Lung (tissue), 11 donors: ENCODE measurements at regions not wholly inside any gene's neighbourhood (a gene's known extent, or its start where the extent isn't known, plus 50 kb on each side); places are given as distances from the start of the nearest gene placed in this dataset.
"Not testable (repeated sequence)": the region's sequence is repeated elsewhere in the genome, so short reads cannot be mapped to it uniquely, and the experiment has no call there.

Source experiments
- ATAC-seq: fragments of 200-7000 bp; cut with Tn5 transposase; one replicate; pipeline ENCODE4 v1.9.1; 2020; ENCODE audit warnings: moderate number of reproducible peaks; ENCODE audit not compliant: insufficient read depth, low FRiP score
- DNase-seq, 3 donors: peaks; one replicate each; pipeline ENCODE4 v3.0.0-alpha.2; 2013 to 2017
- H3K27ac ChIP-seq, 2 donors: one replicate each; pipeline ENCODE4 v1.5.1; 2013; ENCODE audit warnings: mild to moderate bottlenecking in 2 of 2, moderate library complexity in 2 of 2, control low read depth in 1 of 2, inconsistent platforms in 1 of 2, low read depth in 1 of 2, low read length in 1 of 2
- H3K27me3 ChIP-seq, 3 donors: one replicate each; pipeline ENCODE4 v1.5.1; 2013; ENCODE audit warnings: low read length in 2 of 3; ENCODE audit not compliant: control insufficient read depth in 3 of 3, insufficient read depth in 3 of 3
- H3K36me3 ChIP-seq, 4 donors: one replicate each; pipeline ENCODE4 v1.5.1; 2013; ENCODE audit warnings: low read length in 4 of 4, mild to moderate bottlenecking in 1 of 4, moderate library complexity in 1 of 4; ENCODE audit not compliant: control insufficient read depth in 4 of 4, insufficient read depth in 4 of 4
- H3K4me1 ChIP-seq, 5 donors: one replicate each; pipeline ENCODE4 v1.5.1; 2013; ENCODE audit warnings: low read length in 5 of 5, mild to moderate bottlenecking in 2 of 5, moderate library complexity in 1 of 5; ENCODE audit not compliant: control insufficient read depth in 5 of 5, insufficient read depth in 5 of 5
- H3K4me3 ChIP-seq: one replicate; pipeline ENCODE4 v1.5.1; 2013; ENCODE audit warnings: mild to moderate bottlenecking, control low read depth, moderate library complexity
- H3K9ac ChIP-seq, 2 donors: one replicate each; pipeline ENCODE4 v1.5.1; 2013; ENCODE audit warnings: low read length in 2 of 2, control low read depth in 1 of 2; ENCODE audit not compliant: insufficient read depth in 1 of 2
- H3K9me3 ChIP-seq, 4 donors: one replicate each; pipeline ENCODE4 v1.5.1; 2013; ENCODE audit warnings: low read length in 3 of 4, mild to moderate bottlenecking in 1 of 4, moderate library complexity in 1 of 4; ENCODE audit not compliant: control insufficient read depth in 4 of 4, insufficient read depth in 3 of 4
- WGBS, 2 donors: extraction: QIAGEN DNeasy Blood & Tissue Kit; methylation state at CpG; one replicate each; pipeline ENCODE4 v1.1.7; 2013; 5-methylcytosine and 5-hydroxymethylcytosine counted together
- TF ChIP-seq, protein P1 (sequence below): IDR thresholded peaks from 2 replicates; pipeline ENCODE4 v1.5.1; 2012; ENCODE audit warnings: mild to moderate bottlenecking; ENCODE audit errors: control extremely low read depth, extremely low read depth
- donor health status: control.
- donor health status: control.
- donor health status: Bipolar disorder and iron deficiency.
- donor health status: healthy.
- donor health status: DM: yes; HTN: yes; CAD: no.

DNA sequence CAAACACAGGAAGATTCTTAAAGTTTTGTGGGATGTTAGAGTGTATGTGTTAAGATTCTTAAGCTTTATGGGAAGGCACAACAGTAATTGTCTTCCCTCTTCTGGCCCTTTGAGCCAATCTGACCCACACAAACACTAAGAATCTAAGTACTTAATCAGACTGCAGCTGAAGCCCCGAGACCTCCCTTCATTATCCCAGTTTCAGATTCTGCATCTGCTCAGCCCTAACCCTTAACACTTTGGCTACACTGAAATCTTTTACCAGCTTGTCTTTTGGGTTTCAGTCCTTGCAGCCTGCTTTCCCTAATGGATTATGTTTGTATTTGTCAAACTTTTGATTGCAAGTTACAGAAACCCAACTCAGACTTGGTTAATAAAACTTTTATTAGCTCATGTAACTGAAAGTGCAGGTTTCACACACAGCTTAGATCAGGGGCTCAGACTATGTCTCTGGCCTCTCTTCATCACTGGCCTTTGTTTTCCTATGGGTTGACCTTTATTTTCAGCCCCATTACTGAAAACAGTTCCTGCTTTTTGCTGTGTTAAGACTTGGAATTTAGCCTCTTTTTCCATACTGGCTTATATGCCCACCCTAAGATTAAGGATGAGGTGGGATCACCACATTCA lies 71.5 kb downstream of the COX7C start:
- TF ChIP-seq, protein P1, sequence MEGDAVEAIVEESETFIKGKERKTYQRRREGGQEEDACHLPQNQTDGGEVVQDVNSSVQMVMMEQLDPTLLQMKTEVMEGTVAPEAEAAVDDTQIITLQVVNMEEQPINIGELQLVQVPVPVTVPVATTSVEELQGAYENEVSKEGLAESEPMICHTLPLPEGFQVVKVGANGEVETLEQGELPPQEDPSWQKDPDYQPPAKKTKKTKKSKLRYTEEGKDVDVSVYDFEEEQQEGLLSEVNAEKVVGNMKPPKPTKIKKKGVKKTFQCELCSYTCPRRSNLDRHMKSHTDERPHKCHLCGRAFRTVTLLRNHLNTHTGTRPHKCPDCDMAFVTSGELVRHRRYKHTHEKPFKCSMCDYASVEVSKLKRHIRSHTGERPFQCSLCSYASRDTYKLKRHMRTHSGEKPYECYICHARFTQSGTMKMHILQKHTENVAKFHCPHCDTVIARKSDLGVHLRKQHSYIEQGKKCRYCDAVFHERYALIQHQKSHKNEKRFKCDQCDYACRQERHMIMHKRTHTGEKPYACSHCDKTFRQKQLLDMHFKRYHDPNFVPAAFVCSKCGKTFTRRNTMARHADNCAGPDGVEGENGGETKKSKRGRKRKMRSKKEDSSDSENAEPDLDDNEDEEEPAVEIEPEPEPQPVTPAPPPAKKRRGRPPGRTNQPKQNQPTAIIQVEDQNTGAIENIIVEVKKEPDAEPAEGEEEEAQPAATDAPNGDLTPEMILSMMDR = no peak
- no peaks in the 10 kb centered on the region for H3K4me1 ChIP-seq
- no peaks in the 10 kb centered on the region for H3K9me3 ChIP-seq
- H3K36me3 ChIP-seq = no peaks in the 10 kb centered on the region
- 65 to 74% methylated on average over 1 of the region's 1 CpG for WGBS, 2 donors
- no peak overlapping the region for H3K27ac ChIP-seq
- ATAC-seq = no peak
- no peak for DNase-seq
- H3K9ac ChIP-seq = no peak overlapping the region
- H3K27me3 ChIP-seq = no peaks in the 10 kb centered on the region
- H3K4me3 ChIP-seq = no peak overlapping the region

DNA sequence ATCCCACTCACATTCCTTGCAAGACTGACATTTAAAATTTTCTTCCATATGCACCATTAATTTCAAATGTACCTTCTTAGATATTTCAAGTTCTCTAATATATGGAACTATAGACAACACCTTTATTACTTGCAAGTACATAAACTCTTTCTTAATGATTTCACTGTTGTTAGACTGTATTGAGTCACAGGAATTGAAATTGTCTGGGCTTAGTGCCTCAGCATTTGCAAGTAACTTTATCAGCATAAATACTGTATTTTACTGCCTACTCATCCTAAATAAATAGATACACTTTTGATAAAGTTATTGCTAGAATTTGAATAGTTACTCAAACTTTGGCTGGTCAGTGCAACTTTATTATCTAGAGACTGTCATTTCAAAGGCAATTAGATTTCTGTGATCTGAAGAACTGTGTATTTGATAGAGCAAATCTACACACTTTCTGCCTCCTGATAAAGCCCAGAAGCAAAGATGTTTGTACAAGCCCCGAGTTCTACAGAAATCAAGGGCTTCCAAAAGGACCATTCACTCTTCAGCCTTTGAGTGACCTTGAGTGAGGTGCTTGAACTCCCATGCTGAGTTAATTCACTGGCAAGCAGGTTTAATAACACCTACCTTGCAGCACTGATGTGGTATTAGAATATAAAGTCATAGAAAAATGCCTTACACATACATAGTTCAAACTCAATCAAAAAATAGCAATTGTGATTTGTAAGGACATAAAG lies 91.6 kb downstream of the COX7C start:
- Histone ChIP-seq H3K9me3 (no peaks in the 10 kb centered on the region), H3K4me3 (no peak overlapping the region), H3K27ac (no peak overlapping the region), H3K36me3 (no peaks in the 10 kb centered on the region), H3K27me3 (no peaks in the 10 kb centered on the region), H3K4me1 (no peaks in the 10 kb centered on the region), H3K9ac (no peak overlapping the region)
- 39 to 57% methylated on average over 1 of the region's 1 CpG for WGBS, 2 donors
- ATAC-seq = no peak
- TF ChIP-seq, protein P1 = no peak
- DNase-seq = peak; percentile 22 to 72 (median 36)

DNA sequence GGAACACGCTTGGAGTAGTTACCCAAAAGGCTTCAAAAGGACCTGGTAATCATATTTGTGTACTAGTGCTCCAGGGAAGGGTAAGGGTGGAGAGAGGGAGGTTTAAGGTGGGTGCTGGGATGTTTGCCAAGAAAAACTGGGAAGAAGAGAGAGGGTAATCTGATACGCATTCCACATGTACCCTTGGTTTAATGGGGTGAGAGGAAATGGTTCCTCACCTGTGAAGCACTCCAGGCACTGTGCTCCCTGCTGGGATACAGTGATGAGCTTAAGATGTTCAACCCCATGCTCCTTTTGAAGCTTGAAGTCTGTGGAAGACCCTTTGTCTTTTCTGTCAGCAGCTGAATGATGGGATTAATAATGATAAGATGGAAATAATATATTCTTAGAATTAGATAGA lies 98.4 kb downstream of the COX7C start:
- H3K4me3 ChIP-seq = no peak overlapping the region
- H3K36me3 ChIP-seq = no peaks in the 10 kb centered on the region
- H3K9me3 ChIP-seq = no peaks in the 10 kb centered on the region
- no peak overlapping the region for H3K27ac ChIP-seq
- no peaks in the 10 kb centered on the region for H3K4me1 ChIP-seq
- no peak for DNase-seq
- ATAC-seq = no peak
- no peak overlapping the region for H3K9ac ChIP-seq
- H3K27me3 ChIP-seq = no peaks in the 10 kb centered on the region
- 66 to 77% methylated on average over 2 of the region's 2 CpGs for WGBS, 2 donors
- TF ChIP-seq, protein P1 = no peak

DNA sequence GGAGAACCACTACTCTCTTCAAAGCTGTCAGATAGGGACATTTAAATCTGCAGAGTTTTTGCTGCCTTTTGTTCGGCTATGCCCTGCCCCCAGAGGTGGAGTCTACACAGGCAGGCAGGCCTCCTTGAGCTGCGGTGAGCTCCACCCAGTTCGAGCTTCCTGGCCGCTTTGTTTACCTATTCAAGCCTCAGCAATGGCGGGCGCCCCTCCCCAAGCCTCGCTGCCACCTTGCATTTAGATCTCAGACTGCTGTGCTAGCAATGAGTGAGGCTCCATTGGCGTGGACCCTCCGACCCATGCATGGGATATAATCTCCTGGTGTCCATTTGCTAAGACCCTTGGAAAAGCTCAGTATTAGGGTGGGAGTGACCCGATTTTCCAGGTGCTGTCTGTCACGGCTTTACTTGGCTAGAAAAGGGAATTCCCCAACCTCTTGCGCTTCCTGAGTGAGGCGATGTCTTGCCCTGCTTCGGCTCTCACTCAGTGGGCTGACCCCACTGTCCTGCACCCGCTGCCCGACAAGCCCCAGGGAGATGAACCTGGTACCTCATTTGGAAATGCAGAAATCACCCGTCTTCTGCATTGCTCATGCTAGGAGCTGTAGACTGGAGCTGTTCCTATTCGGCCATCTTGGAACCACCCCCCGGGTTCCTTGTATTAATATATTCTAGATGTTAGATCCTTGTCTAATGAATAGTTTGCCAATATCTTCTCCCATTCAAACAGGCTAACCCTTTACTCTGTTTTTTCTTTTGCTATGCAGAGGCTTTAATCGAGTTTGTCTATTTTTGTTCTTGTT lies 113.8 kb downstream of the COX7C start:
- H3K9ac ChIP-seq, H3K4me3 ChIP-seq, H3K9me3 ChIP-seq, H3K27me3 ChIP-seq, DNase-seq, ATAC-seq, H3K36me3 ChIP-seq, H3K27ac ChIP-seq, H3K4me1 ChIP-seq: not testable (repeated sequence)
- 94% methylated on average over 17 to 20 of the region's 20 CpGs for WGBS, 2 donors
